ENCODE measurements at regions not wholly inside any gene's neighbourhood (a gene's known extent, or its start where the extent isn't known, plus 50 kb on each side); places are given as distances from the start of the nearest gene placed in this dataset.

- no peak overlapping the region for H3K27ac ChIP-seq (ENCODE audit: insufficient read depth, low read depth, low read length)
- FAIRE-seq = no peak
- intact Hi-C loops (cut with micrococcal nuclease) = no loop called here
- H3K27me3 ChIP-seq (ENCODE audit: control insufficient read depth in 2 of 2, insufficient read depth in 2 of 2, low read length in 2 of 2) = peaks cover 0 to 2% of the 10 kb centered on the region in 2 experiments
- CTCF ChIA-PET = no interaction called here
- no peaks in the 10 kb centered on the region for H3K4me1 ChIP-seq (ENCODE audit: control insufficient read depth, extremely low read depth, insufficient read depth, low read length)
- no peaks in the 10 kb centered on the region for H3K9me3 ChIP-seq (replicated peaks; ENCODE audit: control insufficient read depth, insufficient read depth, low read length)
- no peak for DNase-seq (ENCODE audit: low read depth, low spot score)
- no peaks in the 10 kb centered on the region for H3K79me2 ChIP-seq (ENCODE audit: control insufficient read depth, insufficient read depth, low read length)
- H3K4me3 ChIP-seq (replicated peaks in 1 of 3; ENCODE audit: insufficient read depth in 1 of 3, low read depth in 1 of 3, low read length in 3 of 3) = no peak overlapping the region
- H3K9ac ChIP-seq (replicated peaks; ENCODE audit: extremely low read depth, insufficient read depth, low read length) = no peak overlapping the region
- H3K9me1 ChIP-seq (replicated peaks; ENCODE audit: control insufficient read depth, extremely low read depth, insufficient read depth, low read length) = no peaks in the 10 kb centered on the region
- no peak overlapping the region for H2AFZ ChIP-seq (ENCODE audit: low read depth, low read length)
- POLR2A ChIA-PET = no interaction called here
- BruUV-seq (replicated peaks) = no TSS peak
- dilution Hi-C loops (cut with MboI; ENCODE audit: extremely low pct_ligation_motif_present, low sequenced_read_pairs) = no loop called here
- H3K36me3 ChIP-seq (ENCODE audit: control insufficient read depth in 2 of 2, extremely low read depth in 1 of 2, insufficient read depth in 2 of 2, low read length in 2 of 2) = no peaks in the 10 kb centered on the region
- H4K20me1 ChIP-seq (replicated peaks; ENCODE audit: control insufficient read depth, extremely low read depth, insufficient read depth, low read length) = no peaks in the 10 kb centered on the region
- TF ChIP-seq POLR2AphosphoS5 (IDR thresholded peaks at IDR 0.05; ENCODE audit: insufficient read depth, low read depth, low read length) (no peak), JUN (IDR thresholded peaks at IDR 0.05; ENCODE audit: borderline replicate concordance, insufficient read depth, insufficient read length, low read depth) (no peak), MYC (IDR thresholded peaks at IDR 0.05; ENCODE audit: low read depth, low read length) (no peak), MAX (IDR thresholded peaks at IDR 0.05; ENCODE audit: insufficient read depth, insufficient read length) (no peak), GATA2 (IDR thresholded peaks at IDR 0.05; ENCODE audit: insufficient read depth, insufficient read length, low read depth, low read length) (no peak), POLR2A (IDR thresholded peaks at IDR 0.05; ENCODE audit: low read depth, low read length) (no peak), FOS (IDR thresholded peaks at IDR 0.05; ENCODE audit: borderline replicate concordance, insufficient read depth, low read length) (no peak), EZH2 (IDR thresholded peaks at IDR 0.05; ENCODE audit: borderline replicate concordance, low read depth, low read length, severe bottlenecking) (no peak)
- TF ChIP-seq, protein P1, sequence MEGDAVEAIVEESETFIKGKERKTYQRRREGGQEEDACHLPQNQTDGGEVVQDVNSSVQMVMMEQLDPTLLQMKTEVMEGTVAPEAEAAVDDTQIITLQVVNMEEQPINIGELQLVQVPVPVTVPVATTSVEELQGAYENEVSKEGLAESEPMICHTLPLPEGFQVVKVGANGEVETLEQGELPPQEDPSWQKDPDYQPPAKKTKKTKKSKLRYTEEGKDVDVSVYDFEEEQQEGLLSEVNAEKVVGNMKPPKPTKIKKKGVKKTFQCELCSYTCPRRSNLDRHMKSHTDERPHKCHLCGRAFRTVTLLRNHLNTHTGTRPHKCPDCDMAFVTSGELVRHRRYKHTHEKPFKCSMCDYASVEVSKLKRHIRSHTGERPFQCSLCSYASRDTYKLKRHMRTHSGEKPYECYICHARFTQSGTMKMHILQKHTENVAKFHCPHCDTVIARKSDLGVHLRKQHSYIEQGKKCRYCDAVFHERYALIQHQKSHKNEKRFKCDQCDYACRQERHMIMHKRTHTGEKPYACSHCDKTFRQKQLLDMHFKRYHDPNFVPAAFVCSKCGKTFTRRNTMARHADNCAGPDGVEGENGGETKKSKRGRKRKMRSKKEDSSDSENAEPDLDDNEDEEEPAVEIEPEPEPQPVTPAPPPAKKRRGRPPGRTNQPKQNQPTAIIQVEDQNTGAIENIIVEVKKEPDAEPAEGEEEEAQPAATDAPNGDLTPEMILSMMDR (IDR thresholded peaks at IDR 0.05; ENCODE audit: extremely low read depth in 1 of 2, insufficient read depth in 1 of 2, low read depth in 1 of 2, low read length in 2 of 2) = no peak
- no peak overlapping the region for H3K4me2 ChIP-seq (ENCODE audit: insufficient read depth, low read length)
Observed at GRCh38 chr12:94749455-94749854, 99.1 kb upstream of the TMCC3 start.
